Ovary (tissue), 7 donors: ENCODE measurements at regions not wholly inside any gene's neighbourhood (a gene's known extent, or its start where the extent isn't known, plus 50 kb on each side); places are given as distances from the start of the nearest gene placed in this dataset. TPM values are rescaled to one million over a fixed set of nuclear protein-coding genes. Genes with fewer than 3 reads are reported as not detected.

Source experiments
- DNase-seq, 5 donors: peaks; one replicate each; pipeline ENCODE4 v3.0.0-alpha.2; 2019 to 2020
- H3K27ac ChIP-seq, 2 donors: fragments of 200-600 bp; one replicate each; pipeline versions ENCODE4 v1.5.1 to v1.8.0; 2019 to 2022
- H3K27me3 ChIP-seq: fragments of 200-600 bp; one replicate; pipeline ENCODE4 v1.8.0; 2022
- H3K36me3 ChIP-seq: fragments of 200-600 bp; sonication (generic); one replicate; pipeline ENCODE4 v1.5.1; 2019
- H3K4me1 ChIP-seq: one replicate; pipeline ENCODE4 v1.8.1; 2013; ENCODE audit warnings: mild to moderate bottlenecking, moderate library complexity; ENCODE audit not compliant: insufficient read depth
- H3K4me3 ChIP-seq: fragments of 200-600 bp; sonication (generic); one replicate; pipeline ENCODE4 v1.5.1; 2017
- H3K9me3 ChIP-seq, 2 donors: fragments of 200-600 bp in 1 of 2; sonication (generic) in 1 of 2; one replicate each; pipeline versions ENCODE4 v1.5.1 to v1.8.1; 2013 to 2019; ENCODE audit warnings: mild to moderate bottlenecking in 1 of 2, moderate library complexity in 1 of 2
- EP300 ChIP-seq: sonication (generic); formaldehyde crosslinking; IDR thresholded peaks from one replicate; pipeline ENCODE4 v1.6.1; 2017; ENCODE audit warnings: antibody characterized with exemption
- POLR2A ChIP-seq: fragments of 450-650 bp; IDR thresholded peaks from one replicate; pipeline ENCODE4 v1.6.1; 2017; ENCODE audit warnings: antibody characterized with exemption, mild to moderate bottlenecking, moderate library complexity
- WGBS, 3 donors: extraction: QIAGEN DNeasy Blood & Tissue Kit in 1 of 3; methylation state at CpG; one replicate each; pipeline versions ENCODE4 v1.1.5 to v1.1.7; 2013 to 2017; 5-methylcytosine and 5-hydroxymethylcytosine counted together
- intact Hi-C, 4 donors: fragments of 100-400 bp; cut with DNase I; formaldehyde crosslinking; loops; one replicate each; pipeline versions ENCODE4 v1.11.0 to v1.15.1; 2022 to 2023
- microRNA-seq, 3 donors: library from miRNA; unstranded; fragments of <30 nt; microRNA quantifications; one replicate each; pipeline versions ENCODE4 to v1.2.0, GENCODE V29; 2019 to 2020
- small RNA-seq: library from RNA; depleted of rRNA; stranded (forward); fragments of <200 nt; gene quantifications from one replicate; pipeline ENCODE3, GENCODE V24; 2016
- TF ChIP-seq, protein P1 (sequence below), 3 donors: fragments of 450-650 bp in 2 of 3; fragments of 200-600 bp in 1 of 3; IDR thresholded peaks; one replicate each; pipeline versions ENCODE4 v1.5.1 to v1.8.0; 2016 to 2022; ENCODE audit warnings: antibody characterized with exemption in 3 of 3, mild to moderate bottlenecking in 1 of 3
- donor health status: DM: no; HTN: no; CAD: no; lungs with moderate emphysema.
- donor health status: DM: no; HTN: no; CAD: no.
- donor health status: Bipolar disorder and iron deficiency.
- donor health status: DM: no; HTN: no; CAD: no.
- donor health status: DM: yes; HTN: yes; CAD: no.

DNA sequence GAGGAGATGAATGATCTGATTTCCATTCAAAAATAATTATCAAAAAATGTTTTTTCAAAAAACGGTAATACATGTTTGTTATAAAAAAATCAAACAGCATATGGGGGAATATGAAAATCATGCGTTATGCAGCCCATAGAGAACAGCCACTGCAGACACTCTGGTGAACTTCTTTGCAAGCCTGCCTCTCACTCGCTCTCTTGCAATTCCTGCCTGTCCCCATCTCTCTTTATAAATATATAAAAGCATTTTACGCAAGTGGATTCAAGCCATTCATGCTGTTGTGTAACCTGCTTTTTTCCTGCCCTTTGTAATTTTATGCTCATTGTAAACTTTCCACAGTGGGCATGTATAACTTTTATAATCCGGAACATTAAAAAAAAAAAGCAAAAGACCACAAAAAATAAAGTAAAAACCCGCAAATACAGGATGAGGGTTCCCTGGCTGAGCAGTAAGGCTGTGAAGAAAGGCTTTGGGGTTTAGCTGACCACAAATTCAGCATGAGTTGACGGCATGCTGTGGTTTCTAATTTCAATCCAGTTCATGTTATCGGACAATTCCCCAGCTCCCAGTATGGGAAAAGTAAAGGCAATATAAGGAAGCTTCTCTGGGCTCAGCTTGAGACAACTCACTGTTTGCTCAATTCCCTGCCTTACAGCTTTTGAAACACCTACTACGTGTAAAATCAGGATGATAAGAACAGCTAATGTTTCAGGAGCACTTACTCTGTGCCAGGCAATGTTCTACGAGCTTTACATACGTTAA is 52.8 kb upstream of the ZBTB40 start:
- Histone ChIP-seq H3K4me3 (no peak overlapping the region), H3K9me3 (no peaks in the 10 kb centered on the region), H3K27me3 (no peaks in the 10 kb centered on the region), H3K36me3 (no peaks in the 10 kb centered on the region), H3K27ac (no peak overlapping the region), H3K4me1 (no peaks in the 10 kb centered on the region)
- TF ChIP-seq POLR2A (no peak), EP300 (no peak)
- TF ChIP-seq, protein P1, sequence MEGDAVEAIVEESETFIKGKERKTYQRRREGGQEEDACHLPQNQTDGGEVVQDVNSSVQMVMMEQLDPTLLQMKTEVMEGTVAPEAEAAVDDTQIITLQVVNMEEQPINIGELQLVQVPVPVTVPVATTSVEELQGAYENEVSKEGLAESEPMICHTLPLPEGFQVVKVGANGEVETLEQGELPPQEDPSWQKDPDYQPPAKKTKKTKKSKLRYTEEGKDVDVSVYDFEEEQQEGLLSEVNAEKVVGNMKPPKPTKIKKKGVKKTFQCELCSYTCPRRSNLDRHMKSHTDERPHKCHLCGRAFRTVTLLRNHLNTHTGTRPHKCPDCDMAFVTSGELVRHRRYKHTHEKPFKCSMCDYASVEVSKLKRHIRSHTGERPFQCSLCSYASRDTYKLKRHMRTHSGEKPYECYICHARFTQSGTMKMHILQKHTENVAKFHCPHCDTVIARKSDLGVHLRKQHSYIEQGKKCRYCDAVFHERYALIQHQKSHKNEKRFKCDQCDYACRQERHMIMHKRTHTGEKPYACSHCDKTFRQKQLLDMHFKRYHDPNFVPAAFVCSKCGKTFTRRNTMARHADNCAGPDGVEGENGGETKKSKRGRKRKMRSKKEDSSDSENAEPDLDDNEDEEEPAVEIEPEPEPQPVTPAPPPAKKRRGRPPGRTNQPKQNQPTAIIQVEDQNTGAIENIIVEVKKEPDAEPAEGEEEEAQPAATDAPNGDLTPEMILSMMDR (IDR thresholded peaks at IDR 0.05) = no peak
- DNase-seq = no peak
- 58 to 69% (median 64%) methylated on average over 11 of the region's 11 CpGs for WGBS, 3 donors
- intact Hi-C loops = no loop called here

- no peak overlapping the region for H3K4me3 ChIP-seq
- H3K27me3 ChIP-seq = no peaks in the 10 kb centered on the region
- no peak for DNase-seq
- no peaks in the 10 kb centered on the region for H3K4me1 ChIP-seq
- no peak overlapping the region for H3K27ac ChIP-seq
- H3K9me3 ChIP-seq = no peaks in the 10 kb centered on the region
- intact Hi-C loops = no loop called here
- H3K36me3 ChIP-seq = no peaks in the 10 kb centered on the region
- TF ChIP-seq EP300 (no peak), POLR2A (no peak)
- TF ChIP-seq, protein P1 (IDR thresholded peaks at IDR 0.05) = no peak
- 82 to 88% (median 88%) methylated on average over 10 of the region's 10 CpGs for WGBS, 3 donors
Measured at GRCh38 chr1:22399421-22400091, 52.1 kb upstream of the ZBTB40 start.

Small RNA genes in the stretch of these regions (microRNA-seq; reads per million reads assigned to microRNA genes)
- 0 reads per million in 3 donors for gene MIR4418

Small RNA genes in the stretch of these regions (small RNA-seq; reads per million reads assigned to genes)
- gene MIR4418 = not detected
